ENCODE measurements at regions not wholly inside any gene's neighbourhood (a gene's known extent, or its start where the extent isn't known, plus 50 kb on each side); places are given as distances from the start of the nearest gene placed in this dataset.

DNA sequence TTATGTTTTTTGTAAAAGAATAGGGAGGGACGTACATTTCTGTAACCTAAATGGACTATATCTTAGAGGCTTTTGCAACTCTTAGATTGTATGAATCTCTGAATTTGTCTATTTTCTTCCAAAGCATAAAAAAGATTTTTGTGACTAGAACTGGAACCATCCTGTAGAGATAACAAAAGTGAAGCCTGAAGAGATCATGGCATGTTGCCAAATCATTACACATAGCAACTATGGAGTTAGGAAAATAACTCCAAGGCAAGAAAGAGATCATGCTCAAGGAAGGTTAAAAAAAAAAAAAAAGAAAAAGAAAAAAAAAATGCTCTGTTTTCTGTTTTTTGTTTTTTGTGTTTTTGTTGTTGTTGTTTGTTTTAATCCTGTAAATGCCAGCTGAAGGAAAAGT, 567.7 kb upstream of the ZWINT start:
- peak; percentile 60 for DNase-seq

DNA sequence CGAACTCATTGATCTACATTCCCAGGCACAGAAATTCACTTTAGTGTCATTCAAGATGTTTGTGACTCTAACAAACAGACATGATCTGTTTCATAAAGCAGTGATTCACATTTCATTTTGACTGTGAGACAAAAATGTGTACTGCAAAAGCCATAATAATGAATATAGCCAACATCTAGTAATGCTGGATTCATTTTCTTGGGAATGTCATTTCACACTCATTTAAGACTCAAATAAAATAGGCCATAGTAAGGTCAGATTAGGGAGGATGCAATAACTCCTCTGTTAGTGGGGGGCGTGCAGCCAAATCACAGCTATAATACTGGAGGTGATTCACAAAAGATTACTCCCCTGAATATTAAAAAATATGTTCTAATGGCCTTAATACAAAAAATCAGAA, 566.6 kb upstream of the ZWINT start:
- no peak for DNase-seq

DNA sequence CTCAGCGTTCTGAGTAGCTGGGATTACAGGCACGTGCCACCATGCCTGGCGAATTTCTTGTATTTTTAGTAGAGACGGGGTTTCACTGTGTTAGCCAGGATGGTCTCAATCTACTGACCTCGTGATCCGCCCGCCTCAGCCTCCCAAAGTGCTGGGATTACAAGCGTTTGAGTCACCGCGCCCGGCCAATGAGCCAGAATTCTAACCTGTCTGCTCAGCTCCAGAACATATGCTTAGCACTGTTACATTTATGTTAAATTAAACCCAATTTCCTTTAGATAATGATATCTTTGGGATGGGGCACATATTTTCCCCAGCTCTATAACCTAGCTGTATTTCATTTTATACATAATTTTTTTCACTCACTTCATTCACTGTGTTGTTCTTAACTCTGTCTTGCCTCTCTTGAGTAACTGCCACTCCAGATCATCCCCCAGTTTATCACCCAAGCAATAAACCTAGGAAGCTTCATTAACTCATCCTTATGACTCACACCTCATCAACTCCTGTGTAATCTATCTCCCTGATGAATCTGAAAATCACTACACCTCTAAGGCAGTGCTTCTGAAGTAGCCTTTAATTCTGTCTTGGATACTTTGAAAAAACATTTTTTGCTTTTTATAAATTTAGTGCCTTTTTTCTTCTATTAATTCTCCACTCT, 559.7 kb upstream of the ZWINT start:
- DNase-seq, result no peak

- peak; percentile 68 for DNase-seq
Observed at GRCh38 chr10:56912043-56912442, 551.0 kb upstream of the ZWINT start.

DNA sequence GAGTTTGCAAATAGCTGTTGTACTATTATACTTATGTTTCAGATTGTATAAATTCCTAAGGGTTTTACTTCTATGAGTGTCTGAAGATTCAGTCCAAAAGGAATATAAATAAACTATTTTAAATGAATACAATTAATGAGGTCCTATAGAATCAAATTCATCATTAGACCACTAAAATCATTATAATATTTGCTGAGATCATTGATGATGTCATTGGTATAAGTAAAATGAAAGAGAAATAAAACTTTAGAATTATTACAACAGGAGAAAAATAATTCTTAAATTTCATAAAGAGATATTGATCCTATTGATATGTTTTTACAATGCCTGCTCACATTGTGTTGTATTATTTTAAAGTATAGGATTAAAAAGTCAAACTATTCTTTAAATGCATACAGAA, 544.0 kb upstream of the ZWINT start:
- DNase-seq, result no peak

DNA sequence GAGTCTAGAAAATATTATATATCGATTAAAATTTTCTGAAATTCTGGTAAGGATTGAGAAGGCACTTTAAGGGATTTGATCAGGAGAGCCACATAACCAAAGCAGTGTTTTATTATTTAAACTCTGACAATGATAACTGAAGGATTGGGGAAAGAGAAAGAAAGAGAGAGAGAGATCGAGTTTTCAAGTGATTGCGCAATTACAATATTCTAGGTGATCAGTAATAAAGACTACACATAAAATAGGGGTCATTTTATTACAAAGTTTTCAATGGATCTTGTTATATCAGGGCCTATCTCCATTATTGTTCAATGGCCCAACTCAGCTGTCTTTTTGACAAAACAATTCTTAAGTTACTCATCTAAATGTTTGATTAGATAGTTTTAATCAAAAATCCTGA, 541.5 kb upstream of the ZWINT start:
- no peak for DNase-seq

GRCh38 chr10:56895306-56895705, 534.2 kb upstream of the ZWINT start:
- DNase-seq, result no peak

GRCh38 chr10:56881218-56881617, 520.2 kb upstream of the ZWINT start:
- DNase-seq, result no peak

GRCh38 chr10:56880606-56881005, 519.5 kb upstream of the ZWINT start:
- DNase-seq, result no peak

- peak; percentile 16 for DNase-seq
Observed at GRCh38 chr10:56874950-56875349, 513.9 kb upstream of the ZWINT start.

DNA sequence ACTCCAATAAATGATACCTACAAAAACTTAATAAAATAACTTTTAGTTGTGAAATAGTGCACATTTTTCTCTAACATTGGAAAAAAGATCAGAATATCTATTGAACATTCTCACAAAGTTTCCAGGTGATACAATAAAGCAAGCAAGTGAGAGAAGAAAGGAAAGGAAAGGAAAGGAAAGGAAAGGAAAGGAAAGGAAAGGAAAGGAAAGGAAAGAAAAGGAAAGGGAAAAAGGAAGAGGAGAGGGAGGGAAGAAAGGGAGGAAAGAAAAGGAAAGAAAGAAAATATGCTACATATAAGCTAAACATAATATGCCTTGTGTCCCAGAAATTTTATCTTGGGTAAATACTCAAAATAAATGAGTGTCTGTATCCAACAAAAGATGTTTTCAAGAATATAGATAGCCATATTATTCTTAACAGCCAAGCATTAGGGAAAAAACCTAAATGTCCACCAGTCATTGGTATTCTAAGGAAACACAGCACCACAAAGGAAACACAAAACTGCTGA, 510.2 kb upstream of the ZWINT start:
- DNase-seq, result no peak

DNA sequence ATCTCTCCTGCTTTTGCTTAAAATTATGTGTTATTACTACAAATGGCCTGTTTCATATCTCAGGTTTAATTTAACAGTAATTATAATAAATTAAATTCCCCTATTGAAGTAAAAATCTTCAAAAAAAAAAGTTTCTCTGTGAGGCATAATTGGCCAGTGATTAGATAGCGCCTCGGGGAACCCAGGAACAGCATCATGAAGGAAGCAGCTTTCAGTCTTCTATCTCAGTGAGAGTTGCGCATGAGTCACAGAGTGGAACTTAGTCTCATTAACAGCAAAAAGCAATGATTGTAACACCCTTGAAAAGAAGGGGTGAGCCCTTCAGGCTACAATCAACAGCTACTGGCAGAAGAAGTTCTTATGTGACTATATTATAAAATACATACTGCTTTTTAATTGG, 506.2 kb upstream of the ZWINT start:
- DNase-seq, result no peak

DNA sequence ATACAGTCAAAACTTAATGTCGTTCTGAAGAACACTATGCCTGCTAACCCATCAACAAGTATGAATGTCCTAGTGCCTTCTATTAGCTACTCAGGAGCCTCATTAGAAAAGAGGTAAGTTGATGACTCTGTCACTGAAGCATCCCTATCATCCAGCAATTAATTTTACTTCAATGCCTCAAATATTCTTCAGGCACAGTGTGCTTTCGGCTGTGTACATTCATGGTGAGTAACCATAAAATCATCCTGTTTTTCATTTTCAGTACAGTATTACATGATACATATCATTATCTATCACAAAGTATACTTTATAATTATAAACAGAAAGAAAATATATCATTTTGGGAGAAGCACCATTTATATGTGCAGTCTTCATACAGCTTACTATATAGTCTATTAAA, 495.5 kb upstream of the ZWINT start:
- DNase-seq, result no peak

- no peak for DNase-seq
Observed at GRCh38 chr10:56844978-56845529, 484.0 kb upstream of the ZWINT start.

- DNase-seq, result no peak
Observed at GRCh38 chr10:56836659-56837058, 475.6 kb upstream of the ZWINT start.

- DNase-seq, result no peak
Observed at GRCh38 chr10:56831681-56832080, 470.6 kb upstream of the ZWINT start.

DNA sequence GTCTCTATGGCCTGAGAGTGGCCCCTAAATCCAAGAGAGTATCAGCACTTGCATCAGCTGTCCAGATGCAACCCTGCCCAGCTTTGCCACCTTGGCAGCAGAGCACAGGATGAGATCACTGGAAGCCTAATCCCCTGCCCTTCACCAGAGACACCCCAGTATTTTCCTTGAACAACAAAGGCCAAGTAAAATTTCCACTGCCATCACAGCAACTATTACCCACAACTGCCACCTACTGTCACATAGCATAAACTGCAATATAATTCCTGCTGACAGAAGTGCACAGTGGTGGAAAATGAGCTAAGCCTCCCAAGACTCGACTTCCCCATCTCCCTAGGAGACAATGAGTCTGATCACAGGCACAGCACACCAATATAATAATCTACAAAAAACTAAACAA, 462.8 kb upstream of the ZWINT start:
- DNase-seq, result peak; percentile 56

- no peak for DNase-seq
Observed at GRCh38 chr10:56805022-56805421, 444.0 kb upstream of the ZWINT start.

DNA sequence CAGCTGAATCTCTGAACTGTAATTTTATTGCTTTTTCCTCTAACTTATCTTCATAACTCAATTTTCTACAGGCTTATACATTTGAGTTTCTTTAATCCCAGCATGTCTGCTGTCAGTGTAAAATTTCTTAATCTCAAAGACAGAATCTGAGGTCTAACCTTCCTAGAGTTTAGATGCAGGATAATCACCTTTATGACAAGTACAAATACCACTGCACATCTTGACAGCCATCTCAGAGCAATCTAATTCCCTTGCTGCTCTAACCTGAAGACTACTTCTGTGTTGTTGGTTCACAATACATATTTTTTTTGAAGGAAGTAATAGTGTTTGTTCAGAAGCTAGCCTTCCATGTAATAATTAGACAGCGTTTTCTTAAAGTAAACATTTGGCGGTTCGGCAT, 424.2 kb upstream of the ZWINT start:
- no peak for DNase-seq

DNA sequence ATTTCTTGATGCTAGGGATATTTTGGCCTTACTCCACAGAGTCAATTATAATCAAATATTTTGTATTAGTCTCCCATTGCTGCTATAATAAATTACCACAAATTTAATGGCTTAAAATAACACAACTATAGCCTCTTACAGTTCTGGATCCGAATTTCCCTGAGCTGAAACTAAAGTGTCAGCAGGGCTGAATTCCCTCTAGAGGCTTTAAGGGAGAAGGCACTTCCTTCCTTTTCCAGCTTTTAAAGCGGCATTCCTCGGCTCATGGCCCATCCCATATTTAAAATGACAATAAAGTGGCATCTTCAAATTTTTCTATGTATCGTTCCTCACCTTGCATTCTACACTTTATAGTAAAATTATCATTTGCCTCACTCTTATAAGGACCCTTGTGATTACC, 421.4 kb upstream of the ZWINT start:
- DNase-seq, result no peak

DNA sequence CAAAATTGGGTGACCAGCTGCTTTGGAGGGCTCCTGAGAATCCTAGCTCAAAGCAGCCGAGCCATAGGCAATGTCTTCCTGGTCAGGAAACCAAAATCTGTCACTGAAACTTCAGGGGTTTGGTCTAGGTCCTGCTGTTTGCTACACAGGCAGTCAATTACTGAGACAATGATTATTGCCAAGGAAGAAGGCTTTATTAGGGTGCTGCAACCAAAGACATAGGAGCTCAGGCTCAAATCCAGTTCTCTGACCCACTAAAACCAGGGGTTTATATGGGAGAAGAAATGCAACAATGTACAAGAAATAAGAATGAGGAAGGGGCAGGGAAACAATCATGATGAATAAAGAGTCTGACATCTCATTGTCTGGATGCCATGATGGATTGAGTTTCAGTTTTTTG, 410.3 kb upstream of the ZWINT start:
- peak; percentile 14 for DNase-seq

GRCh38 chr10:56763090-56763489, 402.0 kb upstream of the ZWINT start:
- no peak for DNase-seq

- no peak for DNase-seq
Observed at GRCh38 chr10:56745490-56745889, 384.4 kb upstream of the ZWINT start.

GRCh38 chr10:56728349-56728748, 367.3 kb upstream of the ZWINT start:
- DNase-seq, result no peak

- DNase-seq, result no peak
Observed at GRCh38 chr10:56722912-56723311, 361.9 kb upstream of the ZWINT start.
